Common myeloid progenitor, CD34-positive (primary cell): ENCODE measurements at regions not wholly inside any gene's neighbourhood (a gene's known extent, or its start where the extent isn't known, plus 50 kb on each side); places are given as distances from the start of the nearest gene placed in this dataset.
"Not testable (repeated sequence)": the region's sequence is repeated elsewhere in the genome, so short reads cannot be mapped to it uniquely, and the experiment has no call there.

Source experiments
- CTCF ChIA-PET: fragments of 350-600 bp; sonication (Branson Sonifier 250); formaldehyde crosslinking; loops from one replicate; lab custom pipeline; 2021; ENCODE audit warnings: antibody characterized with exemption; lab: Charles Lee
- POLR2A ChIA-PET: fragments of 350-600 bp; sonication (Branson Sonifier 250); formaldehyde crosslinking; loops from one replicate; lab custom pipeline; 2021; ENCODE audit warnings: antibody characterized with exemption; lab: Charles Lee
- DNase-seq, 3 donors: peaks; one replicate each; pipeline versions ENCODE4 v3.0.0 to v3.0.0-alpha.2; 2013
- H3K27ac ChIP-seq, 2 experiments: 1 replicate in 1 of 2; 2 replicates in 1 of 2; pipeline ENCODE4 v1.7.0; 2013; ENCODE audit warnings: inconsistent platforms in 2 of 2, low read length in 2 of 2, mild to moderate bottlenecking in 2 of 2, low read depth in 1 of 2, moderate library complexity in 1 of 2; ENCODE audit not compliant: severe bottlenecking in 2 of 2, insufficient read depth in 1 of 2, poor library complexity in 1 of 2
- H3K27me3 ChIP-seq, 5 experiments: replicated peaks in 2 of 5; 1 replicate in 3 of 5; 2 replicates in 2 of 5; pipeline versions ENCODE4 v1.6.1 to v1.7.0; 2013; ENCODE audit warnings: low read length in 4 of 5, mild to moderate bottlenecking in 2 of 5, moderate library complexity in 2 of 5, inconsistent platforms in 1 of 5; ENCODE audit not compliant: insufficient read depth in 5 of 5, control insufficient read depth in 4 of 5
- H3K36me3 ChIP-seq, 4 experiments: 1 replicate in 2 of 4; 2 replicates in 2 of 4; pipeline versions ENCODE4 v1.6.1 to v1.7.0; 2013; ENCODE audit warnings: low read length in 3 of 4, control low read depth in 1 of 4, mild to moderate bottlenecking in 1 of 4; ENCODE audit not compliant: control insufficient read depth in 4 of 4, insufficient read depth in 4 of 4
- H3K4me1 ChIP-seq, 4 experiments: 1 replicate in 3 of 4; 2 replicates in 1 of 4; pipeline versions ENCODE4 v1.6.1 to v1.7.1; 2013; ENCODE audit warnings: low read length in 3 of 4, mild to moderate bottlenecking in 3 of 4, control low read depth in 1 of 4, inconsistent platforms in 1 of 4, moderate library complexity in 1 of 4; ENCODE audit not compliant: control insufficient read depth in 4 of 4, insufficient read depth in 4 of 4; ENCODE audit errors: control extremely low read depth in 1 of 4
- H3K4me3 ChIP-seq, 7 experiments: 1 replicate in 4 of 7; 2 replicates in 3 of 7; pipeline versions ENCODE4 v1.5.1 to v1.7.0; 2013; ENCODE audit warnings: mild to moderate bottlenecking in 7 of 7, low read length in 6 of 7, moderate library complexity in 6 of 7, inconsistent platforms in 2 of 7, low read depth in 2 of 7, control low read depth in 1 of 7; ENCODE audit not compliant: insufficient read depth in 4 of 7, control insufficient read depth in 1 of 7; ENCODE audit errors: extremely low read depth in 1 of 7
- H3K9me3 ChIP-seq, 5 experiments: 1 replicate in 4 of 5; 2 replicates in 1 of 5; pipeline versions ENCODE4 v1.6.1 to v1.7.1; 2013; ENCODE audit warnings: low read length in 4 of 5, mild to moderate bottlenecking in 2 of 5, inconsistent platforms in 1 of 5, low read depth in 1 of 5, moderate library complexity in 1 of 5; ENCODE audit not compliant: control insufficient read depth in 4 of 5, insufficient read depth in 2 of 5; ENCODE audit errors: control extremely low read depth in 1 of 5
- WGBS: methylation state at CpG from one replicate; pipeline ENCODE4 v1.1.5; 2013; ENCODE audit not compliant: insufficient coverage; 5-methylcytosine and 5-hydroxymethylcytosine counted together

DNA sequence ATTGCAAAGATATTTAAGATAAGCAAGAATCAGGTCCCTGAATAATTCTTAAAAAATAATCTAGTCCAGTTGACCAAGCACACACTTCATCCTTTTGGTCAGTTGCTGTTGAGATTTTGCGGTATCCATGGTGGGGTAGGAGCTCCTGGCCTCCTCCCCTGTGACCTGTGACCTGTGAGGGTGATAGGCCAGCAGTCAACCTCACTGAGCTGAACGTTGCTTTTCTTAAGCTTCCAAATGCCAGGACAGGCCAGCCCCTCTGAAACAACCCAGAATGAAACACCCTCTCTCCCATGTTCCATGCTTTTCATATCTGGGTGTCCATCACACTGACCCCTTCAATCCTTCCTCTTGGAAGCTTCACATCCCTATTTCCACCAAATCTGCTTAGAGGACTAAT lies 164.9 kb downstream of the THBS2 start:
- ChIA-PET CTCF (no interaction called here), POLR2A (no interaction called here)
- no peak overlapping the region for H3K27ac ChIP-seq
- DNase-seq, result no peak
- 100% methylated on average over 1 of the region's 2 CpGs for WGBS
- H3K36me3 ChIP-seq, result no peaks in the 10 kb centered on the region
- H3K4me1 ChIP-seq, result no peaks in the 10 kb centered on the region
- no peaks in the 10 kb centered on the region for H3K27me3 ChIP-seq
- peaks cover 0 to 16% (median 8%) of the 10 kb centered on the region in 5 experiments for H3K9me3 ChIP-seq
- no peak overlapping the region for H3K4me3 ChIP-seq

DNA sequence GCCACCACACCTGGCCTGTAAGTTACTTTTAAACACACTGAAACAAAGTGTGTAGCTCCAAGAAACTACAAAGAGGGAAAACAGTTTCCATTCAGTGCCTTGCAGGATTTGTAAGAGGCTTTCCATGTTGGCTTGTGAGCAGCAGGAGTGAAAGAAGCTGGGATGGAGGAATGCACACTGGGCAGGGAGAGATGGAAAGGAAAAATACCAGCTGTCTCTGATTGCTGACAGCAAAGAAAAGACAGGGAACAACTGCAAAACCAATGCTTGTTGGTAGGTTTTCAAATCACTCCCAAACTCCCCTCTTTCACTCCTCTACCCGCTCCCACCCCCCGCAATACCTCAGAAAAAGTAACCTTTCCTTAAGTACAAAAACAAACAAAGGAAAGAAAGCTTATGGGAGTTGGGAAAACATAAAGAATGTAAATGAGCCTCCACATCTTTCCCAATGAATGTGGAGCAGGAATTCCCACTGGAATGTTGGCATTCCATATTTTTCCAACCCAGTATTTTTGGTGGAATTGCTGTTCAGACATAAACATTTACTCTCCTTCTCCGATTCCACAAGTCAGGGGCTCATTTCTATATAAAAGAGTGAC lies 166.1 kb downstream of the THBS2 start:
- WGBS, result no CpG with 5 or more reads among the region's 3 CpGs
- no peaks in the 10 kb centered on the region for H3K27me3 ChIP-seq
- H3K9me3 ChIP-seq, result peaks cover 0 to 16% (median 8%) of the 10 kb centered on the region in 5 experiments
- H3K36me3 ChIP-seq, result no peaks in the 10 kb centered on the region
- no peak for DNase-seq
- ChIA-PET POLR2A (no interaction called here), CTCF (no interaction called here)
- H3K4me3 ChIP-seq, result no peak overlapping the region
- no peaks in the 10 kb centered on the region for H3K4me1 ChIP-seq
- H3K27ac ChIP-seq, result no peak overlapping the region

DNA sequence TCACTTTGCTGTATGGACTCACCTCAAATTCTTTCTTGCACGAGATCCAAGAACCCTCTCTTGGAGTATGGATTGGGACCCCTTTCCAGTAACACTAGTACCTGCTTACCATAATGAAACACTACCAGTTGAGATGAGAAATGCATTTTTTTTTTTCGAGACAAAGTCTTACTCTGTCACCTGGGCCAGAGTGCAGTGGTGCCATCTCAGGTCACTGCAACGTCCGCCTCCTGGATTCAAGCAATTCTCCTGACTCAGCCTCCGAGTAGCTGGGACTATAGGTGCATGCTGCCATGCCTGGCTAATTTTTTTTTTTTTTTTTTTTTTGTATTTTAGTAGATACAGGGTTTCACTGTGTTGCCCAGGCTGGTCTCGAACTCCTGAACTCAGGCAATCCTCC lies 167.0 kb downstream of the THBS2 start:
- H3K36me3 ChIP-seq, POLR2A ChIA-PET, H3K4me3 ChIP-seq, H3K27me3 ChIP-seq, DNase-seq, H3K4me1 ChIP-seq, H3K27ac ChIP-seq, CTCF ChIA-PET: not testable (repeated sequence)
- 100% methylated on average over 2 of the region's 6 CpGs for WGBS
- peaks cover 0 to 14% (median 5%) of the 10 kb centered on the region in 5 experiments for H3K9me3 ChIP-seq

DNA sequence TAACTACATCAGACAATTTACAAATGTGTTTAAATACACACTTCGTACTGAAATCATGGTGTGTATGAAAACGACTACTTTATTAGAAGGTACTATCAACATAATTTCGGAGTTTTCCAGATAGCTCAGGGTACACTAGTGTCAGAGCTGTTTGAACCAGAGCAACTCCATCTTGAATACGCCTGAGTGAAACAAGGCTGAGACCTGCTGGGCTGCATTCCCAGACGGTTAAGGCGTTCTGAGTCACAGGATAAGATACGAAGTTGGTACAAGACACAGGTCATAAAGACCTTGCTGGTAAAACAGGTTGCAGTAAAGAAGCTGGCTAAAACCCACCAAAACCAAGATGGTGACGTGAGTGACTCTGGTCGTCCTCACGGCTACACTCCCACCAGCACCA lies 167.6 kb downstream of the THBS2 start:
- CTCF ChIA-PET, result no interaction called here
- Histone ChIP-seq H3K9me3 (peaks cover 0 to 9% (median 5%) of the 10 kb centered on the region in 5 experiments), H3K4me1 (no peaks in the 10 kb centered on the region), H3K36me3 (no peaks in the 10 kb centered on the region), H3K27ac (no peak overlapping the region), H3K27me3 (no peaks in the 10 kb centered on the region), H3K4me3 (no peak overlapping the region)
- WGBS, result 98% methylated on average over 8 of the region's 10 CpGs
- POLR2A ChIA-PET, result no interaction called here
- DNase-seq, result no peak

DNA sequence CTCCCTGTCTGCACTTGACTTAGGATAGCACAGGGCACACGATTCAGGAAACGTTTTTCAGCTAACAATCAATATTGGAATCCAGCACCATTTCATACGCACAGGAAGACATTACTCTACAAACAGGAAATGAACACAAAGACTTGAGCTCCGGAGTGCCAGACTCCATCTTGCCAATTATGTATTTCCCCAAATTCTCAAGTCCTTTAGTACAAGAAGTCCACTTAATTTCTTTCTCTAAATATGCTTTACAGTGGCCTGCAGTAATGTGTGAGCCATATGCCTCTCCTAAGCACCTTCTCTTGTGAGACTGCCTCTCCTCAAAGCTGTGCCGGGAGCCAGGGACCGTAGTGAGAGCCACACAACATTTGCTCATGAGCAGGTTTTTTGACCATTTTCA lies 168.2 kb downstream of the THBS2 start:
- no peaks in the 10 kb centered on the region for H3K27me3 ChIP-seq
- peaks cover 0 to 4% (median under 1%) of the 10 kb centered on the region in 5 experiments for H3K9me3 ChIP-seq
- 45% methylated on average over 4 of the region's 6 CpGs for WGBS
- no peak overlapping the region for H3K4me3 ChIP-seq
- ChIA-PET POLR2A (no interaction called here), CTCF (no interaction called here)
- DNase-seq, result no peak
- no peak overlapping the region for H3K27ac ChIP-seq
- no peaks in the 10 kb centered on the region for H3K36me3 ChIP-seq
- no peaks in the 10 kb centered on the region for H3K4me1 ChIP-seq

DNA sequence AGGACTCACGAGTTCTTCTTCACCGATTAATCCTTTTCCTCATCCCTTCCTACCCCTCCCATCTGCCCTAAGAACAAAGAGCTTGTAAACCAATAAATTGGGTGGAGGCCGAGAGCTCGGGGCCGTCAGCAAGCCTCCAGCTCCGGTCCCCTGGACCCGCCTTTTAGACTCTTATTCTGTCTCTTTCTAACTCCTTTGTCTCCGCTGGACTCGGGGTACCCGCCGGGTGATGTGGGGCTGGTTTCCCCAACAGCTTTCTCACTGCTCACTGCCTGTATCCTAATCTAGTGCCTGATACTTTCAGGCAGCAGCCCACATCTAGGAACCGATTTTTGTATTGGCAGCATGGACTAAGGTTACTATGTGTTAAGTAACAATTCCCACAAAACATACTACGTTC lies 169.1 kb downstream of the THBS2 start:
- H3K4me1 ChIP-seq, H3K27ac ChIP-seq, H3K9me3 ChIP-seq, H3K4me3 ChIP-seq, H3K27me3 ChIP-seq, DNase-seq, H3K36me3 ChIP-seq, CTCF ChIA-PET: not testable (repeated sequence)
- POLR2A ChIA-PET, result interaction anchor here (0.6 kb wide), 1 partner anchor 491 kb away, joined by 3 read pairs; no protein-coding TSS in a partner anchor
- WGBS, result 97% methylated on average over 9 of the region's 13 CpGs

DNA sequence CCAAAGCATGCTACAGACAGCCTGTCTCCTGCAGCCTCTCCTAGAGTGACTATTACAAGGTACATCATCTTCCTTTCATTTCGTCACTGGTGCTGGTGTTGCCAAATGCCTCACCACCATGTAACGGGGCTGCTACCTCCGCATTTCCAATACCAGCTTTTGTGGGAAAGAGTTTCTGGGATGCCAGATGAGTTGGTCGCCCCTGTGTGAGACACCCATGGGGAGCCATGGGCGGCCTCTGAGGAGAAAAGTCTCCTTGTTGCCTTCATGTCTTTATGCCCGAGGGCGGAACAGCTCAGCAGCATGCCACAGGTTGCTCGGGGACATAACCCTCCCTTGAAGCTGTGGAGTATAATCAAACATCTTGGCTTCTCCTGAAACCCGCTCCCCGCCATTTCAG lies 169.6 kb downstream of the THBS2 start:
- CTCF ChIA-PET, result no interaction called here
- Histone ChIP-seq H3K36me3 (no peaks in the 10 kb centered on the region), H3K4me3 (no peak overlapping the region), H3K4me1 (no peaks in the 10 kb centered on the region), H3K9me3 (peaks cover 0 to 3% (median 0%) of the 10 kb centered on the region in 5 experiments), H3K27me3 (no peaks in the 10 kb centered on the region), H3K27ac (no peak overlapping the region)
- POLR2A ChIA-PET, result no interaction called here
- no peak for DNase-seq
- 96% methylated on average over 10 of the region's 10 CpGs for WGBS
